GM18517 (cell line): ENCODE measurements at regions not wholly inside any gene's neighbourhood (a gene's known extent, or its start where the extent isn't known, plus 50 kb on each side); places are given as distances from the start of the nearest gene placed in this dataset.
"Not testable (repeated sequence)": the region's sequence is repeated elsewhere in the genome, so short reads cannot be mapped to it uniquely, and the experiment has no call there.

Experiments used
- ATAC-seq: cut with Tn5 transposase; IDR thresholded peaks from one replicate; pipeline ENCODE4 v1.9.1; 2021; ENCODE audit warnings: mild to moderate bottlenecking, moderate library complexity; ENCODE audit not compliant: unreplicated experiment

DNA sequence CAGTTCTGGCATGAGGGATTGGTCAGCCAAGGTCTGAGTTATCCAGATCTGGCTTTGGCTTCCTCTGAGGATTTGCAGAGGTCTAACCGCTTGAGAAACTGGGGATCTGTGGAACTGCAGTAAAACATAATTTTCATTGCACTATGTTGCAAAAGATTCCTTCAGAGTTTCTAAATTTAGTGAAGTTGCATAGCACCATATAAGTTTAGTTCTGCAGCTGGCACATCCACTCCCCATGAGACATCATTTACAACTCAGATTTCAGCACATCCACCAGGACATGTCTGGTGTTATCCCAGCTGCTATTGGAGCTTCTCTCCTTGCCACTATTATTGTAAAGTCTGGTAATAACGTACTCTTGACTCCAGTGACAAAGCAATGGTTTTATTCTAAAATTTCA is 181.5 kb downstream of the CWF19L2 start:
- ATAC-seq, result no peak

- no peak for ATAC-seq
Observed at GRCh38 chr11:107275632-107276031, 182.0 kb downstream of the CWF19L2 start.

- no peak for ATAC-seq
Observed at GRCh38 chr11:107274138-107274537, 183.5 kb downstream of the CWF19L2 start.

DNA sequence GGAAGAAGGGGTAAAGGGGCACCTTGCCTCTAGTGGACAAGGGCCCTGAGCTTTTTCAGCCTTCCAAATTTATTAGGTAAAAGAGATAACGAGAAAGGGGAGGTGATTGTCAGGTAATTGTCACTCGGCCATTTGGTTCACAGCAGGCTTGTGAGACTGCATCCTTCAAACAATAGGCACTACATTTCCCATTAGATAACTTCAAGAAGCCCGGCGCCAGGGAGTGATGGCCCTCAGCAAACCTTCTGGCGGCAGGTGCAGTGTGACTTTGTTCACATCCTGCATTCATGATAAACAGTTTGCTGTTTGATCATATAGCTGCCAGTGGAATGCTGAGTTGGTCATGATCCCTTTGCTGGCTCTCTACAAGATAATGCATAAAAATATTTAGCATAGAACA is 185.1 kb downstream of the CWF19L2 start:
- no peak for ATAC-seq

- ATAC-seq, result no peak
Observed at GRCh38 chr11:107271425-107271824, 186.2 kb downstream of the CWF19L2 start.

DNA sequence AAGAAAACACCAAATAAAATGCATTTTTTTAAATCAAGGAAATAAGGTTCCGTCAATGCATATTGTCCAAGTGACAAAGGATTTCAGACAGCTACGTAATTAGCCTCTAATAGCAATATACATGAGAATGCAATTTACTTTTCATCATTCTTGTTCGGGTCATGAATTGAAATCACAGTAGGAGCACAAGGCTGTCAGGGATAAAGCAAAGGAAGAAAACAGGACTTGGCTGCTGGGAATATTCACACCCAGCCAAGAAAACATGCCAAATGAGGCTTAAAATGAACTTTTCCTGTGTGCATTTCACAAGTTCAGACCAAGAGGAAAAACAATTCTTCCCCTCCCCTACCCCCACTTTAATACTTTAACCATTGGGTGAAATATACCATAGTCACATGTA is 188.6 kb downstream of the CWF19L2 start:
- no peak for ATAC-seq

DNA sequence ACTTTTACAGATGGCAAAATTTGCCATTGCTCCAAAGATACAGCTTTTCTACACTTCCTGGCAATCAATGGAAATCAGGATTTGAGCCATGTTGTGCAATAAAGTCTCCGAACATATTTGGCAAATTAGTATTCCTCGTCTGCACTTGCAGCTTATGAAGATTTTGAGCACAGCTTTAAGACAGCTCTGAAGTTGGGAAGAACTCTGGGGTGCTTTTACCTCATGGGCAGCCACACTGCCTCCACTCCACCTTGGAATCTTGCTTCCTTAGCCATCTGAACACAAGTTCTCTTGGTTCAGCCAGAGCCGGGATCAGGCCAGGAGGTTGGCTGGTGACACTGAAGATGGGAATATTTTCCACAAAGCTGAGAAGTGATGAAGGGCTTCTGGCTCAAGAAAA is 191.2 kb downstream of the CWF19L2 start:
- ATAC-seq, result no peak

GRCh38 chr11:107265591-107266121 is 192.0 kb downstream of the CWF19L2 start:
- no peak for ATAC-seq

GRCh38 chr11:107263844-107264563 is 193.6 kb downstream of the CWF19L2 start:
- ATAC-seq, result no peak

DNA sequence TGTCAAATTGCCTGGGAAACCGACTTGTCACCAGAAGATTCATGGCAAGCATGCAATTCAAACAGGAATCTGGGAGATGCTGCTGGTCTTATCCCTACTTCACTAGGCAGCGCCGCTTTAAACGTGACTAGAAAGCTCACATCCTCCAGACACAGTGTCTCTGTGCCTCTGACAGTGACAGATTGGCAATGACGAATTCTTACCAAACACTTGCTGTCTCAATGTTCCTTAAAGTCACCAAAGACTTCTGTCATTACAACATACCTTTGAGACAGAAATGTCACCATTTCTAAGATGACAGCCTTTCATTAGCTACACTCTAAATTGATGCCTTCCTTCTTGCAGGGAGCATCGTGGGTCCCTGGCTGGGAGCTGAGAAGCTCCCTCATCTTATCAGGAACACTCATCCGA is 197.8 kb downstream of the CWF19L2 start:
- ATAC-seq, result no peak

DNA sequence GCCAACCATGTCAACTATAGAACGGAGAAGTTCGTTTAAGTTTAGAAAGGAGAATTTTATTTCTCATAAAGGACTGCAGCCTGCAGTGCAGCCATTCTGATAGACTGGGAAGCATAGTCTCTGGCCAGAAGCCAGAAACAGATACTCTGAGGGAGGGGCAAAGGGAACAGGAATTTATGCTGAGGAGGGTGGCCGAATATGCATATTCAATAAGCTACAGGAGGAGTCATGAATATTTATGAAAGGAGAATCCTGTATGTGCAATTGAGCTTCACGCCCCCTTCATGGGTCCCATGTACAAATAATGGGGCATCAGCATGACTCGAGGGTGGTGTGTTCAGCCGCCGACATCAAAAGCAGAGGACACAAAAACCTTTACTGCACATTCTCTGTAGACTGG is 199.9 kb downstream of the CWF19L2 start:
- no peak for ATAC-seq

- ATAC-seq, result not testable (repeated sequence)
Observed at GRCh38 chr11:107253661-107254060, 204.0 kb downstream of the CWF19L2 start.

- peak; percentile 95 for ATAC-seq
Observed at GRCh38 chr11:107252429-107253161, 205.0 kb downstream of the CWF19L2 start.

GRCh38 chr11:107251298-107251697 is 206.3 kb downstream of the CWF19L2 start:
- ATAC-seq, result no peak

- ATAC-seq, result no peak
Observed at GRCh38 chr11:107250017-107250416, 207.6 kb downstream of the CWF19L2 start.

DNA sequence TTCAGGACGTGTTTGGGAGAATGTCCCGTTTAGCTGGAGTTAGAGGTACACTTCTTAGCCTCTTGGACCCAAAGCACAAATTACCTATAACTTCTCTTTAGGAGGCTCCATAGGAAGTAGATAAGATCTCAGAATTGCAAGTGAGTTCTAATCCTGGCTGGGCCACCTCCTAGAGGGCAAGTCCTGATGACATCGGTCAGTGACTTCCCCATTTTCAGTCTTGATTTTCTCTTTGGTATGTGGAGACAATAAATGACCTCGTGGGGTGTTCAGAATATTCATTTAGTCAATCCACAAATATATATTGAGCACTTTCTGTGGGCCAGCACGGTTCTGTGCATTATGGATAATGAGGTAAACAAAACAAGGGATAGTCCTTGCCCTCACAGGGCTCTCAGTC is 208.6 kb downstream of the CWF19L2 start:
- ATAC-seq, result no peak

DNA sequence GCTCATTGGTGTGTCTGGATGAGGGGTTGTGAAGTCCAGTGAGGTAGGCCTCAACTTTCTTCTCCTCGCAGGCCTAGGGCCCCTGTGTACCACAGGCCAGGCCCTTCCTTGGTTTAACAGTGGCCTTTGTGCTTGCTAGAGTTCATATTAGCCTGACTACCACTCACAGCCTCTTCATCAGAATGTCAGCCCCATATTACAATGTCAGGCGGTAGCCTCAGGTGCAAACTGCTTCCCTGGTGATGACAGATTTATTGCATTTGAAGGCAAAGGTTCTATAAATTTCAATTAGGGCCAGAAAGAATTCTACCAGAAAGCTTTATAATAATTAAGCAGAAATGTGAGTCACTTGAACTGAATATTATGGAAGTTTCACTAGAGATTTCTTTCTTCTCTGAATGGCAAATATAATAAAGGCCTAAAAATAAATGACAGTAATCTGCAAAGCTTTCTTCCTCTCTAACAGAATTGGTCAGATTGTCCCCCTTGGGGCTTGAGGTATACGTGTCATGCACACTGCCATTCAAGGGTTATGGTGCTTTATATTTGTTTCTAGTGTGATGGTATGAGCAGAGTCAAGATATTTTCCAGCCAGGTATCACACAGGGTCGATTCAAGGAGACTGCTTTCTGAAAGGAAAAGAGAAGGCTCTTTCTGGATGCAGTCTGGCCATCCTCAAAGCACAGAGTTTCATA is 210.3 kb downstream of the CWF19L2 start:
- ATAC-seq, result no peak

GRCh38 chr11:107243929-107244328 is 213.7 kb downstream of the CWF19L2 start:
- ATAC-seq, result no peak

- no peak for ATAC-seq
Observed at GRCh38 chr11:107232451-107232850, 214.2 kb upstream of the GUCY1A2 start.

DNA sequence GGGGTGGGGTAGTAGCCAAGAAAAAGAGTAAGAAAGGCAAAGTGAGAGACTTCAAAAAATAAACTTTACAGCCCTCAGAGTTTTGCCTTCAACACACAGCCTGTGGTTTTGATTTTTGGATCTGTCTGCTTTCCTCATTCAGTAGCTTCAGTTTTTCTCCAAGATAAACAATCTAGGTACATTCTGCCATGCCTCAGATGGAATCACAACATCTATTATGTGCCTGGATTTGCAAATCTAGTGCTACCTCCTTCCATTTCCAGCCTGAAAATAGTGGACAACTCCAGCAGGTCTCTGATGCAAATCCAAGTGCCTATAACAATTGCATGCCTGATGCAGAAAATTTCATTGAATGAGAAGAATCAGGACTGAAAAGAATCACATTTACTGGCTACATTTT is 206.6 kb upstream of the GUCY1A2 start:
- no peak for ATAC-seq

DNA sequence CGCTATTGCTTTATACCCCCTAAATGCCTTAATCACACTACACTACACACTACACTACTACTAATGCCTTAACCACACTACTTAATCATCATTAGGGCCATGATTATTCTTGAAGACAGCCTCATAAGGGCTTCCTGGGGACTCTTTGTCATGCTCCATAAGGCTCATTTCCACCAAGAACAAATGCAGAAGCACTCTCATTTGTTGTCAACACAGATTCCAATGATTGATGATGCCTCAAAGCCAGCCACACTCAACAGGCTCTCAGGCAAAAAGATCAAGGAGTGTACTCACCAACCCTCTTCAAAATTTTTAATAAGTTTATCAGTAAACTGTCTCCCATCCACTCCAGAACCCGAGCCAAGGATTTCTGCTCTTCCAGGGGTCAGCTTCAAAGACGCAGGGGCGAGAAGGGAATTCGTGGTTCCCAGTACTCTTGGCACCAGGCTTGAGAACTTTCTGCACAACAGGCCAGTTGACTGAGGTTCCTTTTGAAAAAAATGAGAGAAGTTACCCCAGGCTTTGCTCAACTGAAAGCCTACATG is 204.7 kb upstream of the GUCY1A2 start:
- no peak for ATAC-seq
